ENCODE measurements at regions not wholly inside any gene's neighbourhood (a gene's known extent, or its start where the extent isn't known, plus 50 kb on each side); places are given as distances from the start of the nearest gene placed in this dataset.

DNA sequence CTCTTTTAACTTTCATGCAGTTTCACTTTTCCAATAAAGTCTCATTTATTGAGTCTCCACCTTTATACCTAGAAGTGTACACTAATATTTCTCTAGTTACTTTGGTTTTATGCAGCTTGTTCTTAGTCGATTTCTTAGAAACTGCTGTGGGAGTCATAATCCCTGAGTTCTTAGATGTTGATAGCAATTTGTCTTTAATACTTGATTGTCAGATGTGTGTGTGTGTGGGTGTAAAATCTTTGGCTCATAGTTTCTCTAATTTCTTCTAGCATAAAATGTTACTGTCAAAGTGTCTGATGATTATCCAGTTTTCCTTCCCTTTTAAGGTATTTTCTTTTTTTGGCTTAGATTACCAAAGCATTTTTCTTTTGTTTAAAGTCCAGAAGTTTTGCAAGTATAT is 473.8 kb upstream of the PTCHD4 start:
- TF ChIP-seq, protein P1, sequence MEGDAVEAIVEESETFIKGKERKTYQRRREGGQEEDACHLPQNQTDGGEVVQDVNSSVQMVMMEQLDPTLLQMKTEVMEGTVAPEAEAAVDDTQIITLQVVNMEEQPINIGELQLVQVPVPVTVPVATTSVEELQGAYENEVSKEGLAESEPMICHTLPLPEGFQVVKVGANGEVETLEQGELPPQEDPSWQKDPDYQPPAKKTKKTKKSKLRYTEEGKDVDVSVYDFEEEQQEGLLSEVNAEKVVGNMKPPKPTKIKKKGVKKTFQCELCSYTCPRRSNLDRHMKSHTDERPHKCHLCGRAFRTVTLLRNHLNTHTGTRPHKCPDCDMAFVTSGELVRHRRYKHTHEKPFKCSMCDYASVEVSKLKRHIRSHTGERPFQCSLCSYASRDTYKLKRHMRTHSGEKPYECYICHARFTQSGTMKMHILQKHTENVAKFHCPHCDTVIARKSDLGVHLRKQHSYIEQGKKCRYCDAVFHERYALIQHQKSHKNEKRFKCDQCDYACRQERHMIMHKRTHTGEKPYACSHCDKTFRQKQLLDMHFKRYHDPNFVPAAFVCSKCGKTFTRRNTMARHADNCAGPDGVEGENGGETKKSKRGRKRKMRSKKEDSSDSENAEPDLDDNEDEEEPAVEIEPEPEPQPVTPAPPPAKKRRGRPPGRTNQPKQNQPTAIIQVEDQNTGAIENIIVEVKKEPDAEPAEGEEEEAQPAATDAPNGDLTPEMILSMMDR (IDR thresholded peaks at IDR 0.05; ENCODE audit: low read depth, low read length), result no peak
- no peak for TF ChIP-seq POLR2A (IDR thresholded peaks at IDR 0.05; ENCODE audit: extremely low read depth, insufficient read length)
- TF ChIP-seq, protein P2, sequence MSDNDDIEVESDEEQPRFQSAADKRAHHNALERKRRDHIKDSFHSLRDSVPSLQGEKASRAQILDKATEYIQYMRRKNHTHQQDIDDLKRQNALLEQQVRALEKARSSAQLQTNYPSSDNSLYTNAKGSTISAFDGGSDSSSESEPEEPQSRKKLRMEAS (IDR thresholded peaks at IDR 0.05; ENCODE audit: low read depth, low read length), result no peak

Data from NB4 (cell line).